ENCODE measurements at regions not wholly inside any gene's neighbourhood (a gene's known extent, or its start where the extent isn't known, plus 50 kb on each side); places are given as distances from the start of the nearest gene placed in this dataset.
A peak's percentile ranks its signal among the peaks of the same experiment; 100 is the strongest.

DNA sequence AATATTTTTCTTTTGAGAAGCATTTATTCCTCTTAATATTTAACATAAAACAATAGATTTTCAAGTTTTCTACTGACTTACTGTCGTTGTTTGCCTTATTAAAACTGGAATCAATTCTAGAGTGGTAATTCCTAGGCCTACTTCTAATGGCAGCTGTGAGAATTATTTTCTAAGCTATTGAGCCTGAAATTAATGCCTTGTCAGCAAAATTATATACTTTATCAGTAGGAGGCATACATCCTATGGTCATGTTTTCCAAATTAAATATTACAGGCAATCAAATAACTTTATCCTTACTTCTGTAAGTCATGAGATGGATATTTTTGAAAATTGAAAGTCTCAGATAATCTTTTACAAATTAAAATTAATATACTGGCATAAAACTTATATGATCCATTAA is 239.1 kb upstream of the CNTNAP4 start:
- no peak overlapping the region for H3K4me3 ChIP-seq (ENCODE audit: insufficient read depth, low read depth, low read length)
- TF ChIP-seq MXI1 (IDR thresholded peaks at IDR 0.05; ENCODE audit: borderline replicate concordance, low read depth, low read length) (no peak), MAFK (IDR thresholded peaks at IDR 0.05; ENCODE audit: low read depth, low read length) (peak; percentile 99)
- H3K56ac ChIP-seq (ENCODE audit: extremely low read depth, insufficient read depth, low read length) = no peak overlapping the region
- no peaks in the 10 kb centered on the region for H4K20me1 ChIP-seq (ENCODE audit: insufficient read depth, low read length)
- H3K14ac ChIP-seq (replicated peaks; ENCODE audit: low read depth, low read length) = no peak overlapping the region
- no peaks in the 10 kb centered on the region for H3K27me3 ChIP-seq (ENCODE audit: control insufficient read depth, insufficient read depth, low read length)
- ChIA-PET POLR2A (ENCODE audit: unreplicated experiment) (no interaction called here), CTCF (no interaction called here)
- H2AK9ac ChIP-seq (replicated peaks; ENCODE audit: low read depth, low read length, poor library complexity) = no peak overlapping the region
- no peak overlapping the region for H3K23ac ChIP-seq (ENCODE audit: low read depth, low read length)
- no peak overlapping the region for H3K18ac ChIP-seq (ENCODE audit: low read depth, low read length)
- H4K5ac ChIP-seq (ENCODE audit: low read depth, low read length) = no peak overlapping the region
- H2BK5ac ChIP-seq (ENCODE audit: low read depth, low read length, poor library complexity, severe bottlenecking) = no peak overlapping the region
- no peak overlapping the region for H4K8ac ChIP-seq (ENCODE audit: low read depth in 2 of 2, low read length in 2 of 2)
- H2AK5ac ChIP-seq (ENCODE audit: low read depth, low read length) = no peak overlapping the region
- no peak overlapping the region for H2BK20ac ChIP-seq (ENCODE audit: low read depth, low read length)
- H3K27ac ChIP-seq (ENCODE audit: insufficient read depth, low read length) = no peak overlapping the region
- intact Hi-C loops (cut with micrococcal nuclease) = no loop called here
- dilution Hi-C loops (cut with HindIII; ENCODE audit: low sequenced_read_pairs, unreplicated experiment) = no loop called here
- no peaks in the 10 kb centered on the region for H3K9me1 ChIP-seq (ENCODE audit: insufficient read depth, low read length)
- no peaks in the 10 kb centered on the region for H3K36me3 ChIP-seq (ENCODE audit: control insufficient read depth, insufficient read depth, low read length)
- no TSS peak for BruUV-seq (replicated peaks)
- H2BK120ac ChIP-seq (ENCODE audit: low read depth, low read length) = no peak overlapping the region
- H2BK15ac ChIP-seq (ENCODE audit: low read depth, low read length) = no peak overlapping the region
- DNase-seq (no peak), ATAC-seq (ENCODE audit: low read depth) (no peak)
- H3K9ac ChIP-seq (ENCODE audit: low read depth, low read length) = no peak overlapping the region
- no peak overlapping the region for H2AFZ ChIP-seq (replicated peaks; ENCODE audit: low read length, poor library complexity)
- no peaks in the 10 kb centered on the region for H3K79me1 ChIP-seq (ENCODE audit: low read depth in 1 of 2, low read length in 2 of 2)
- peaks cover 10% of the 10 kb centered on the region for H3K9me3 ChIP-seq (ENCODE audit: control insufficient read depth, insufficient read depth, low read length)
- in situ Hi-C loops (cut with MboI; ENCODE audit: low sequenced_read_pairs) = no loop called here
- H4K91ac ChIP-seq (ENCODE audit: insufficient read depth, low read depth, low read length) = no peak overlapping the region
- no peak overlapping the region for H3K4me2 ChIP-seq (ENCODE audit: low read depth, low read length)
- H3K4me1 ChIP-seq (ENCODE audit: control insufficient read depth, insufficient read depth, low read length) = no peaks in the 10 kb centered on the region
- WGBS, 2 experiments (ENCODE audit: extremely low coverage in 2 of 2, insufficient read length in 1 of 2) = no CpG with 5 or more reads among the region's 1 CpG
- no peak overlapping the region for H3K4ac ChIP-seq (ENCODE audit: low read depth, low read length)

Measured in IMR-90 (cell line).